H9 (cell line): ENCODE measurements at regions not wholly inside any gene's neighbourhood (a gene's known extent, or its start where the extent isn't known, plus 50 kb on each side); places are given as distances from the start of the nearest gene placed in this dataset.

Source experiments
- DNase-seq: peaks from one replicate; pipeline ENCODE4 v3.0.0-alpha.2; 2017
- H2AFZ ChIP-seq: one replicate; pipeline ENCODE4 v1.6.1; 2013; ENCODE audit warnings: mild to moderate bottlenecking, low read length, control low read depth, moderate library complexity
- H2AK5ac ChIP-seq: 2 replicates; pipeline ENCODE4 v1.6.1; 2013; ENCODE audit warnings: low read length, control low read depth, mixed read lengths; ENCODE audit not compliant: insufficient read length
- H2BK120ac ChIP-seq: one replicate; pipeline ENCODE4 v1.6.1; 2013; ENCODE audit warnings: low read depth, mild to moderate bottlenecking, low read length, control low read depth, inconsistent platforms; ENCODE audit not compliant: poor library complexity, severe bottlenecking
- H2BK12ac ChIP-seq: 2 replicates; pipeline ENCODE4 v1.6.1; 2013; ENCODE audit warnings: low read length, control low read depth, mixed read lengths, low read depth; ENCODE audit not compliant: insufficient read length
- H2BK15ac ChIP-seq: 2 replicates; pipeline ENCODE4 v1.6.1; 2013; ENCODE audit warnings: low read depth, low read length, control low read depth
- H2BK20ac ChIP-seq: one replicate; pipeline ENCODE4 v1.6.1; 2013; ENCODE audit warnings: low read depth, mild to moderate bottlenecking, low read length, control low read depth, inconsistent platforms; ENCODE audit not compliant: poor library complexity, severe bottlenecking
- H2BK5ac ChIP-seq: 2 replicates; pipeline ENCODE4 v1.6.1; 2013; ENCODE audit warnings: low read length, control low read depth, mixed read lengths; ENCODE audit not compliant: insufficient read length
- H3K14ac ChIP-seq: 2 replicates; pipeline ENCODE4 v1.6.1; 2013; ENCODE audit warnings: low read length, control low read depth; ENCODE audit not compliant: insufficient read depth
- H3K18ac ChIP-seq: 2 replicates; pipeline ENCODE4 v1.6.1; 2013; ENCODE audit warnings: low read depth, mild to moderate bottlenecking, mixed read lengths, low read length, control low read depth; ENCODE audit not compliant: insufficient read length
- H3K23ac ChIP-seq: 2 replicates; pipeline ENCODE4 v1.6.1; 2013; ENCODE audit warnings: low read length, control low read depth, mixed read lengths, low read depth; ENCODE audit not compliant: insufficient read length
- H3K23me2 ChIP-seq: 2 replicates; pipeline ENCODE4 v1.6.1; 2013; ENCODE audit warnings: low read depth, mild to moderate bottlenecking, mixed read lengths, low read length, control low read depth; ENCODE audit not compliant: insufficient read length, poor library complexity, severe bottlenecking
- H3K27ac ChIP-seq: 2 replicates; pipeline ENCODE4 v1.5.1; 2013; ENCODE audit warnings: low read length, control low read depth, mixed read lengths, low read depth; ENCODE audit not compliant: insufficient read length
- H3K27me3 ChIP-seq: 2 replicates; pipeline ENCODE4 v1.6.1; 2013; ENCODE audit warnings: low read length, control low read depth, inconsistent platforms; ENCODE audit not compliant: insufficient read depth
- H3K4ac ChIP-seq: 2 replicates; pipeline ENCODE4 v1.6.1; 2013; ENCODE audit warnings: low read depth, mild to moderate bottlenecking, control low read depth, inconsistent platforms, low read length, moderate library complexity
- H3K4me1 ChIP-seq: 2 replicates; pipeline ENCODE4 v1.6.1; 2013; ENCODE audit warnings: low read length, control low read depth, inconsistent platforms; ENCODE audit not compliant: insufficient read depth
- H3K4me2 ChIP-seq: 2 replicates; pipeline ENCODE4 v1.6.1; 2013; ENCODE audit warnings: low read length, control low read depth, mixed read lengths; ENCODE audit not compliant: insufficient read length, insufficient read depth
- H3K56ac ChIP-seq: 2 replicates; pipeline ENCODE4 v1.6.1; 2013; ENCODE audit warnings: low read depth, mild to moderate bottlenecking, mixed read lengths, low read length, control low read depth; ENCODE audit not compliant: insufficient read length
- H3K79me1 ChIP-seq: 2 replicates; pipeline ENCODE4 v1.6.1; 2013; ENCODE audit warnings: low read depth, mild to moderate bottlenecking, moderate library complexity, low read length, control low read depth, inconsistent platforms; ENCODE audit not compliant: insufficient read depth, poor library complexity, severe bottlenecking
- H3K79me2 ChIP-seq: 2 replicates; pipeline ENCODE4 v1.6.1; 2013; ENCODE audit warnings: low read length, control low read depth, inconsistent platforms; ENCODE audit not compliant: insufficient read depth
- H3K9ac ChIP-seq: 2 replicates; pipeline ENCODE4 v1.6.1; 2013; ENCODE audit warnings: low read length, control low read depth, mixed read lengths; ENCODE audit not compliant: insufficient read length; ENCODE audit errors: extremely low read depth
- H3K9me3 ChIP-seq: one replicate; pipeline ENCODE4 v1.6.1; 2013; ENCODE audit warnings: low read depth, low read length, inconsistent platforms; ENCODE audit not compliant: control insufficient read depth
- H3T11ph ChIP-seq: one replicate; pipeline ENCODE4 v1.6.1; 2013; ENCODE audit warnings: mild to moderate bottlenecking, low read length, control low read depth, inconsistent platforms
- H4K20me1 ChIP-seq: one replicate; pipeline ENCODE4 v1.6.1; 2013; ENCODE audit not compliant: control insufficient read depth, insufficient read length, insufficient read depth
- H4K5ac ChIP-seq: 2 replicates; pipeline ENCODE4 v1.6.1; 2013; ENCODE audit warnings: low read depth, mild to moderate bottlenecking, mixed read lengths, low read length, control low read depth; ENCODE audit not compliant: insufficient read length
- H4K8ac ChIP-seq: replicated peaks from 2 replicates; pipeline ENCODE4 v1.6.1; 2013; ENCODE audit warnings: low read length, control low read depth, mixed read lengths, low read depth; ENCODE audit not compliant: insufficient read length
- H4K91ac ChIP-seq: 2 replicates; pipeline ENCODE4 v1.6.1; 2013; ENCODE audit warnings: low read depth, mild to moderate bottlenecking, moderate library complexity, mixed read lengths, low read length, control low read depth; ENCODE audit not compliant: insufficient read length
- H3K27ac Mint-ChIP-seq, 3 experiments: 2 replicates in 2 of 3; 3 replicates in 1 of 3; pipeline ENCODE4 v1.8.0; 2020 to 2021; ENCODE audit warnings: mixed read lengths in 3 of 3, mild to moderate bottlenecking in 1 of 3, moderate library complexity in 1 of 3
- H3K27me3 Mint-ChIP-seq: 2 replicates; pipeline ENCODE4 v1.8.0; 2021; ENCODE audit warnings: low read depth, mild to moderate bottlenecking, moderate library complexity, mixed read lengths
- H3K36me3 Mint-ChIP-seq, 3 experiments: 2 replicates in 2 of 3; 3 replicates in 1 of 3; pipeline ENCODE4 v1.8.0; 2020 to 2021; ENCODE audit warnings: low read depth in 3 of 3, mixed read lengths in 3 of 3; ENCODE audit not compliant: insufficient read depth in 1 of 3
- H3K4me1 Mint-ChIP-seq, 2 experiments: 2 replicates each; pipeline ENCODE4 v1.8.0; 2020; ENCODE audit warnings: mixed read lengths in 2 of 2
- H3K4me3 Mint-ChIP-seq, 2 experiments: 2 replicates in 1 of 2; 3 replicates in 1 of 2; pipeline ENCODE4 v1.8.0; 2020 to 2021; ENCODE audit warnings: mild to moderate bottlenecking in 2 of 2, mixed read lengths in 2 of 2, moderate library complexity in 1 of 2
- H3K9me3 Mint-ChIP-seq, 2 experiments: 2 replicates in 1 of 2; 3 replicates in 1 of 2; pipeline ENCODE4 v1.8.0; 2020; ENCODE audit warnings: mild to moderate bottlenecking in 2 of 2, mixed read lengths in 2 of 2, moderate library complexity in 1 of 2
- WGBS: extraction: QIAGEN DNeasy Blood & Tissue Kit; methylation state at CpG from one replicate; pipeline ENCODE4 v1.1.7; 2013; ENCODE audit warnings: missing lambda C conversion rate, low lambda C conversion rate, mixed read lengths; ENCODE audit not compliant: insufficient read length; ENCODE audit errors: extremely low coverage; 5-methylcytosine and 5-hydroxymethylcytosine counted together
- TF ChIP-seq, protein P1 (sequence below): fragments of 200-600 bp; sonication (generic); conservative IDR thresholded peaks from 3 replicates; pipeline ENCODE4 v1.8.0; 2021; ENCODE audit warnings: antibody characterized with exemption, mild to moderate bottlenecking

DNA sequence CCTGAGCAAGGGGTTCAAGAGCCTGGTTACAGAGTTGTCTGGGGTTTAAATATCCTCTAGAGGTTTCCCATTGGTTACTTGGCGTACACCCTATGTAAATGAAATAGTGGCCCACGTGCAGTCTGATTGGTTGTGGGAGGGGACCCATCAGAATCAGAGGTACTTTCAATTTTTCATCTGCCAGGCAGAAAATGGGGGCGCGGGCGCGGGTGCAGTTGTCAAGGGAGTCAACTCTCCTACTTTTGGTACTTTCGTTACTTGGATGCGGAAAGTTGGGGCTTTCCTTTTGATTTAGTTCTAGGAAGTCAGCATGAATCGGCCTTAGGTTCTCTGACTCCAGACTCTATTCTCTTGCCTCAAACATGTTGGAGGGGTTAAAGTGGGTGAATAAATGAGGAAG lies 83.2 kb downstream of the DNAJB9 start:
- H3K9me3 ChIP-seq, result no peaks in the 10 kb centered on the region
- Mint-ChIP-seq H3K36me3 (no peaks in the 10 kb centered on the region), H3K27ac (no peak overlapping the region), H3K4me3 (no peak overlapping the region), H3K9me3 (no peaks in the 10 kb centered on the region), H3K4me1 (no peaks in the 10 kb centered on the region), H3K27me3 (no peaks in the 10 kb centered on the region)
- H3K18ac ChIP-seq, result no peak overlapping the region
- H4K5ac ChIP-seq, result no peak overlapping the region
- no peak overlapping the region for H2BK120ac ChIP-seq
- H3K9ac ChIP-seq, result no peak overlapping the region
- H4K8ac ChIP-seq, result no peak overlapping the region
- H4K20me1 ChIP-seq, result no peaks in the 10 kb centered on the region
- no peak overlapping the region for H3K14ac ChIP-seq
- no peak overlapping the region for H2BK15ac ChIP-seq
- H3K27ac ChIP-seq, result no peak overlapping the region
- no peak for DNase-seq
- WGBS, result no CpG with 5 or more reads among the region's 9 CpGs
- no peak overlapping the region for H3K56ac ChIP-seq
- no peak overlapping the region for H2AFZ ChIP-seq
- H2BK12ac ChIP-seq, result no peak overlapping the region
- H3K4me2 ChIP-seq, result no peak overlapping the region
- no peak overlapping the region for H2BK5ac ChIP-seq
- no peaks in the 10 kb centered on the region for H3K27me3 ChIP-seq
- no peak overlapping the region for H4K91ac ChIP-seq
- H3K4ac ChIP-seq, result no peak overlapping the region
- no peak overlapping the region for H3K23ac ChIP-seq
- no peaks in the 10 kb centered on the region for H3K4me1 ChIP-seq
- no peak overlapping the region for H3T11ph ChIP-seq
- TF ChIP-seq, protein P1, sequence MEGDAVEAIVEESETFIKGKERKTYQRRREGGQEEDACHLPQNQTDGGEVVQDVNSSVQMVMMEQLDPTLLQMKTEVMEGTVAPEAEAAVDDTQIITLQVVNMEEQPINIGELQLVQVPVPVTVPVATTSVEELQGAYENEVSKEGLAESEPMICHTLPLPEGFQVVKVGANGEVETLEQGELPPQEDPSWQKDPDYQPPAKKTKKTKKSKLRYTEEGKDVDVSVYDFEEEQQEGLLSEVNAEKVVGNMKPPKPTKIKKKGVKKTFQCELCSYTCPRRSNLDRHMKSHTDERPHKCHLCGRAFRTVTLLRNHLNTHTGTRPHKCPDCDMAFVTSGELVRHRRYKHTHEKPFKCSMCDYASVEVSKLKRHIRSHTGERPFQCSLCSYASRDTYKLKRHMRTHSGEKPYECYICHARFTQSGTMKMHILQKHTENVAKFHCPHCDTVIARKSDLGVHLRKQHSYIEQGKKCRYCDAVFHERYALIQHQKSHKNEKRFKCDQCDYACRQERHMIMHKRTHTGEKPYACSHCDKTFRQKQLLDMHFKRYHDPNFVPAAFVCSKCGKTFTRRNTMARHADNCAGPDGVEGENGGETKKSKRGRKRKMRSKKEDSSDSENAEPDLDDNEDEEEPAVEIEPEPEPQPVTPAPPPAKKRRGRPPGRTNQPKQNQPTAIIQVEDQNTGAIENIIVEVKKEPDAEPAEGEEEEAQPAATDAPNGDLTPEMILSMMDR, result no peak
- H3K79me2 ChIP-seq, result no peaks in the 10 kb centered on the region
- H2BK20ac ChIP-seq, result no peak overlapping the region
- no peaks in the 10 kb centered on the region for H3K79me1 ChIP-seq
- no peaks in the 10 kb centered on the region for H3K23me2 ChIP-seq
- no peak overlapping the region for H2AK5ac ChIP-seq
